ENCODE measurements at regions not wholly inside any gene's neighbourhood (a gene's known extent, or its start where the extent isn't known, plus 50 kb on each side); places are given as distances from the start of the nearest gene placed in this dataset.

- TF ChIP-seq, protein P1, sequence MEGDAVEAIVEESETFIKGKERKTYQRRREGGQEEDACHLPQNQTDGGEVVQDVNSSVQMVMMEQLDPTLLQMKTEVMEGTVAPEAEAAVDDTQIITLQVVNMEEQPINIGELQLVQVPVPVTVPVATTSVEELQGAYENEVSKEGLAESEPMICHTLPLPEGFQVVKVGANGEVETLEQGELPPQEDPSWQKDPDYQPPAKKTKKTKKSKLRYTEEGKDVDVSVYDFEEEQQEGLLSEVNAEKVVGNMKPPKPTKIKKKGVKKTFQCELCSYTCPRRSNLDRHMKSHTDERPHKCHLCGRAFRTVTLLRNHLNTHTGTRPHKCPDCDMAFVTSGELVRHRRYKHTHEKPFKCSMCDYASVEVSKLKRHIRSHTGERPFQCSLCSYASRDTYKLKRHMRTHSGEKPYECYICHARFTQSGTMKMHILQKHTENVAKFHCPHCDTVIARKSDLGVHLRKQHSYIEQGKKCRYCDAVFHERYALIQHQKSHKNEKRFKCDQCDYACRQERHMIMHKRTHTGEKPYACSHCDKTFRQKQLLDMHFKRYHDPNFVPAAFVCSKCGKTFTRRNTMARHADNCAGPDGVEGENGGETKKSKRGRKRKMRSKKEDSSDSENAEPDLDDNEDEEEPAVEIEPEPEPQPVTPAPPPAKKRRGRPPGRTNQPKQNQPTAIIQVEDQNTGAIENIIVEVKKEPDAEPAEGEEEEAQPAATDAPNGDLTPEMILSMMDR (IDR thresholded peaks at IDR 0.05; ENCODE audit: insufficient read depth, low read length, missing control alignments), result no peak
- H3K4me3 ChIP-seq (ENCODE audit: low read depth, low read length), result no peak overlapping the region
- CTCF ChIA-PET, result no interaction called here
- POLR2A ChIA-PET, result no interaction called here
- DNase-seq (ENCODE audit: low read depth, low spot score), result no peak
These were observed 80.3 kb downstream of the CDCA7 start for GRCh38 chr2:173434762-173435569.

DNA sequence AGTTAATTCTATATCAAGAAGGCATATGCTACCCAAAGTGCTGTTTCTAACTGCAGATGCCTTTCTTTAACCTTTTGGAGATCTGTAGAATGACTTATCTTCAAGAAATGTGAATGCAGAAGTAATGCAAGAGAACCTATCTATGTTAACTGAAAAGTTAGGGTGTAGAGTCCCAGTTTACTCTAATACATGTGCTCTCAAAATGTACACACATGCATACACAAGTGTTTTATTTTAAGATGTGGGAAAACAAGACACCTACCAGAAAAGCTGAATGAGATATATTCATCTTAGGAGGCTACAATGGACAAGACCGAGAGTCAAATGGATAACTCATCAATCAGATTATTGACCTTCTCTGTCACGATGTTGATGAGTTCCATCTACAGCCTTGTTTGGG lies 80.9 kb downstream of the CDCA7 start:
- POLR2A ChIA-PET, result no interaction called here
- CTCF ChIA-PET, result no interaction called here
- DNase-seq (ENCODE audit: low read depth, low spot score), result no peak
- TF ChIP-seq, protein P1 (IDR thresholded peaks at IDR 0.05; ENCODE audit: insufficient read depth, low read length, missing control alignments), result no peak
- no peak overlapping the region for H3K4me3 ChIP-seq (ENCODE audit: low read depth, low read length)

DNA sequence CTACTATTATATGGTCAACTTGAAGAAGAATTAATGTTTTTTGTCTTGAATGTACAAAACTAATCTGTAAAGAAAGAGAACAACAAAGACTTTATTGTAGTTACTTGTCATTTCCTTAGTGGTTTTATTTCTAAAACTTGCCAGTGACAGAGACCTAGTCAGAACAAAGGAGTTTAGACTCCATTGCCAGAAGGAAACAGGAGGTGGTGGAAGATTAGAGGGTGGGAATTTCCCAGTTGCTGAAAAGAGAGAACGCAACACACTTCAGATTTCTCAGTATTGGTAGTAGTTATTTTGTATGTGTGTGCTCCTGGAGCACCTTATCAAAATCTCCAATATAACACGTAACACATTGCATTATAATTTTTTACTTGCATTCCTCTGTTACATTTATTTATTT lies 81.4 kb downstream of the CDCA7 start:
- DNase-seq (ENCODE audit: low read depth, low spot score), result no peak
- ChIA-PET CTCF (no interaction called here), POLR2A (no interaction called here)
- TF ChIP-seq, protein P1 (IDR thresholded peaks at IDR 0.05; ENCODE audit: insufficient read depth, low read length, missing control alignments), result no peak
- H3K4me3 ChIP-seq (ENCODE audit: low read depth, low read length), result no peak overlapping the region

DNA sequence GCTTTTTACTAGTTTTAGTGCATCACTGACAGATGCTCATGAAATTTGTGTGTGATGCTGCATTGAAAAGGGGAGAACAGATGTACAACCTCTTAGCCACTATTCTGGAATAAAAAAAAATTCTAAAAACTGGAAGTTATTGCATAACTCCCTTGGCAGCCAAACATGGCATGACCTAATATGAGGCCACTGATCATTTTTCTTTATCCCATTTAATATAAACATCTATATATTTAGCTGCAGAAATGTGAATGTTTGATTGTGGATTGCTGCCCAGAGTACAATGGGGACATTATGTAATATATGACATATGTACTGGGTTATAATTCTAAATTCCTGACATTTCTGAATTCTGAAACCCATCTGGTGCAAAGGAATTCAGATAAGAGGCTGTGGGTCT lies 86.5 kb downstream of the CDCA7 start:
- ChIA-PET POLR2A (no interaction called here), CTCF (no interaction called here)
- DNase-seq (ENCODE audit: low read depth, low spot score), result no peak
- no peak overlapping the region for H3K4me3 ChIP-seq (ENCODE audit: low read depth, low read length)
- TF ChIP-seq, protein P1 (IDR thresholded peaks at IDR 0.05; ENCODE audit: insufficient read depth, low read length, missing control alignments), result no peak

- ChIA-PET POLR2A (no interaction called here), CTCF (interaction anchor here (0.9 kb wide), 1 partner anchor 40 kb away, joined by 4 read pairs; no protein-coding TSS in a partner anchor)
- TF ChIP-seq, protein P1 (IDR thresholded peaks at IDR 0.05; ENCODE audit: insufficient read depth, low read length, missing control alignments), result no peak
- H3K4me3 ChIP-seq (ENCODE audit: low read depth, low read length), result no peak overlapping the region
- DNase-seq (ENCODE audit: low read depth, low spot score), result no peak
These were observed 87.9 kb downstream of the CDCA7 start for GRCh38 chr2:173442542-173442941.

GRCh38 chr2:173446722-173447121 lies 92.0 kb downstream of the CDCA7 start:
- TF ChIP-seq, protein P1 (IDR thresholded peaks at IDR 0.05; ENCODE audit: insufficient read depth, low read length, missing control alignments), result no peak
- POLR2A ChIA-PET, result no interaction called here
- no peak for DNase-seq (ENCODE audit: low read depth, low spot score)
- no peak overlapping the region for H3K4me3 ChIP-seq (ENCODE audit: low read depth, low read length)
- CTCF ChIA-PET, result interaction anchor here (8.6 kb wide), 1 partner anchor 44 kb away, joined by 123 read pairs; no protein-coding TSS in a partner anchor

Measured in AG04449 (cell line).